Spleen (tissue), 11 donors: ENCODE measurements at regions not wholly inside any gene's neighbourhood (a gene's known extent, or its start where the extent isn't known, plus 50 kb on each side); places are given as distances from the start of the nearest gene placed in this dataset.

Source experiments
- DNase-seq: peaks from one replicate; pipeline ENCODE4 v3.0.0-alpha.2; 2020
- H3K27ac ChIP-seq, 8 donors: fragments of 200-600 bp; sonication (generic) in 7 of 8; 1 replicate in 4 of 8; 2 replicates in 4 of 8; pipeline versions ENCODE4 v1.5.0 to v1.8.0; 2016 to 2021; ENCODE audit warnings: inconsistent platforms in 4 of 8, mild to moderate bottlenecking in 4 of 8, moderate library complexity in 1 of 8
- H3K27me3 ChIP-seq, 7 donors: fragments of 200-600 bp; sonication (generic) in 6 of 7; replicated peaks in 1 of 7; 1 replicate in 4 of 7; 2 replicates in 3 of 7; pipeline versions ENCODE4 v1.5.0 to v1.8.0; 2016 to 2021; ENCODE audit warnings: inconsistent platforms in 3 of 7, mild to moderate bottlenecking in 1 of 7
- H3K36me3 ChIP-seq, 6 donors: fragments of 200-600 bp; sonication (generic) in 5 of 6; 1 replicate in 4 of 6; 2 replicates in 2 of 6; pipeline versions ENCODE4 v1.5.0 to v1.8.0; 2016 to 2021; ENCODE audit warnings: inconsistent platforms in 2 of 6
- H3K4me1 ChIP-seq, 6 donors: fragments of 200-600 bp; sonication (generic) in 5 of 6; 1 replicate in 3 of 6; 2 replicates in 3 of 6; pipeline versions ENCODE4 v1.5.0 to v1.8.0; 2016 to 2021; ENCODE audit warnings: inconsistent platforms in 3 of 6
- H3K4me3 ChIP-seq, 8 donors: fragments of 200-600 bp; sonication (generic) in 7 of 8; 1 replicate in 4 of 8; 2 replicates in 4 of 8; pipeline versions ENCODE4 v1.5.0 to v1.8.0; 2016 to 2021; ENCODE audit warnings: inconsistent platforms in 4 of 8, mild to moderate bottlenecking in 4 of 8, moderate library complexity in 2 of 8
- H3K9me3 ChIP-seq, 8 donors: fragments of 200-600 bp; sonication (generic) in 7 of 8; 1 replicate in 4 of 8; 2 replicates in 4 of 8; pipeline versions ENCODE4 v1.5.0 to v1.8.0; 2016 to 2021; ENCODE audit warnings: inconsistent platforms in 4 of 8
- CTCF ChIP-seq, 11 experiments: fragments of 200-600 bp in 7 of 11; fragments of 450-650 bp in 4 of 11; sonication (generic) in 4 of 11; IDR thresholded peaks in 8 of 11; conservative IDR thresholded peaks in 3 of 11; 1 replicate in 7 of 11; 2 replicates in 4 of 11; pipeline versions ENCODE4 v1.4.0 to v1.8.0; 2016 to 2021; ENCODE audit warnings: antibody characterized with exemption in 11 of 11, inconsistent platforms in 4 of 11, mild to moderate bottlenecking in 1 of 11
- POLR2A ChIP-seq, 3 donors: fragments of 450-650 bp; IDR thresholded peaks; one replicate each; pipeline ENCODE4 v1.5.1; 2017; ENCODE audit warnings: antibody characterized with exemption in 3 of 3, mild to moderate bottlenecking in 1 of 3
- POLR2AphosphoS5 ChIP-seq, 3 donors: sonication (generic); formaldehyde crosslinking; IDR thresholded peaks; one replicate each; pipeline ENCODE4 v1.5.1; 2017; ENCODE audit warnings: antibody characterized with exemption in 3 of 3
- WGBS, 5 donors: extraction: QIAGEN DNeasy Blood & Tissue Kit in 3 of 5; methylation state at CpG; one replicate each; pipeline versions ENCODE4 v1.1.5 to v1.1.7; 2013 to 2018; 5-methylcytosine and 5-hydroxymethylcytosine counted together
- intact Hi-C: fragments of 100-400 bp; cut with DNase I; formaldehyde crosslinking; loops from one replicate; pipeline ENCODE4 v1.15.0; 2023; ENCODE audit warnings: low total_unique reads
- donor health status: healthy with polysubstance abuse.
- donor health status: DM: no; HTN: no; CAD: no; lungs with moderate emphysema.
- donor health status: DM: no; HTN: no; CAD: no.
- donor health status: Bipolar disorder and iron deficiency.
- donor health status: healthy.
- donor health status: DM: no; HTN: no; CAD: no.
- donor health status: DM: yes; HTN: yes; CAD: no.

DNA sequence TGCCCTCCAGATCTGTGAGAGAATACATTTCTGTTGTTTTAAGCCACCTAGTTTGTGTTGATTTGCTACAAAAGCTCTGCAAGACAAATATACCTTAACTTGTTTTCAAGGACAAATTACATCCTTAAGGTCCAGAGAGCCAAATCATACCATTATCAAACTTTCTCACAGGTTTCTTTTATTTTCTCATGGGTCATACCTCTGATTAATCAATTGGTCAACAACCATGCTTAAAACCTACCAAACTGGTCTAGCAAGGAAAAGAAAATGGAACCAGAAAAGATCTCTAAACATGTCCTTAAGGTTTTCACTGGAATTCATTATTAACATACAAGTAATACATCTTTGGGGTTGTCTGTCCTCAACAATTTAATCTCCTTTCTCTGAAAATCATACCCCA is 535.0 kb downstream of the CD83 start:
- H3K4me3 ChIP-seq = no peak overlapping the region
- H3K9me3 ChIP-seq = no peaks in the 10 kb centered on the region
- TF ChIP-seq CTCF (IDR thresholded peaks at IDR 0.05 in 8 of 11, conservative IDR thresholded peaks at IDR 0.05 in 3 of 11) = no peak
- TF ChIP-seq POLR2AphosphoS5 (IDR thresholded peaks at IDR 0.05) = no peak
- no peak for TF ChIP-seq POLR2A (IDR thresholded peaks at IDR 0.05)
- peaks cover 14 to 30% (median 22%) of the 10 kb centered on the region in 6 donors for H3K4me1 ChIP-seq
- H3K36me3 ChIP-seq = no peaks in the 10 kb centered on the region
- intact Hi-C loops = no loop called here
- no peak for DNase-seq
- no peaks in the 10 kb centered on the region for H3K27me3 ChIP-seq
- H3K27ac ChIP-seq = no peak overlapping the region

DNA sequence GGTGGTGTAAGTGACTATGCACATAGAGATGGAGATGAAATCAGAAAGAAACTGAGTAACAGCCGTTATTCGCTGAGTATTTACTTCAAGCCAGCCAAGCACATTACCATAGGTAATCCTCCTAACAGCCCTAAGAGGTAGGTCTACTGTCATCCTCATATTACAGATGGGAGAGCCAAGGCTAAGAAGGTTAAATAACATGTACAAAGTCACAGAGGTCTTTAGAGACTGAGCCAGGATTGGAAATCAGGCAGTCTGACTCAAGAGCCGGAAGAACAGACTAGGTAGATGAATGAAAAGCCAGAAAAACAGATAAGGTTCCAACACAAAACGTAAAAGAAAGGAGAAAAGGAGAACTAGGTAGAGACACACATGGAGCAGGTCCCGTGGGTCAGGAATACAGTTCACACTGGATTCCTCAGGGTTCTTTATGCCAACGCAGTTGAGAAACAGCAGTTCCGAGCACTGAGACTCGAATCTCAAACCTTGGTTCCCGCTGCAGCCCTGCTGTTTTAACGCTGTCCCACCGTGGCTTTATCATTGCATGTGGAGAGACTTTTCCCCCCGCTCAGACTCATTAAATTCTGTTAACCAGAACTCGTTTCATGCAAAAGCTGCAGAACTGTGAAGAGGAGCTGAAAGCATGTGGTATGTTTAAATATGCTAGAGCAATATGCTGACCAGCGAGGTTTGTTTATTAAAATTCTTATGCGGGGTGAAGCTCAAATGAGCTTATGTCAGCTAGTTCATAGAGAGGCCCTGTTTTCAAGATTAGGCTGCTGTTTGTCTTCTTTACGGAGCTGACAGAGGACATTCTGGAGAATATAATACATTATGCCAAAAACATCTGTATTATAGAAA is 537.9 kb downstream of the CD83 start:
- no peak for TF ChIP-seq POLR2A (IDR thresholded peaks at IDR 0.05)
- no peak for TF ChIP-seq CTCF (IDR thresholded peaks at IDR 0.05 in 8 of 11, conservative IDR thresholded peaks at IDR 0.05 in 3 of 11)
- no peak for TF ChIP-seq POLR2AphosphoS5 (IDR thresholded peaks at IDR 0.05)
- Histone ChIP-seq H3K9me3 (no peaks in the 10 kb centered on the region), H3K36me3 (no peaks in the 10 kb centered on the region), H3K4me1 (peaks cover 20 to 59% (median 41%) of the 10 kb centered on the region in 6 donors), H3K4me3 (no peak overlapping the region), H3K27me3 (no peaks in the 10 kb centered on the region), H3K27ac (peak overlapping the region; percentile 55 to 84 (median 68))
- intact Hi-C loops = no loop called here
- 68 to 74% (median 72%) methylated on average over 16 of the region's 16 CpGs for WGBS, 5 donors
- DNase-seq = no peak

DNA sequence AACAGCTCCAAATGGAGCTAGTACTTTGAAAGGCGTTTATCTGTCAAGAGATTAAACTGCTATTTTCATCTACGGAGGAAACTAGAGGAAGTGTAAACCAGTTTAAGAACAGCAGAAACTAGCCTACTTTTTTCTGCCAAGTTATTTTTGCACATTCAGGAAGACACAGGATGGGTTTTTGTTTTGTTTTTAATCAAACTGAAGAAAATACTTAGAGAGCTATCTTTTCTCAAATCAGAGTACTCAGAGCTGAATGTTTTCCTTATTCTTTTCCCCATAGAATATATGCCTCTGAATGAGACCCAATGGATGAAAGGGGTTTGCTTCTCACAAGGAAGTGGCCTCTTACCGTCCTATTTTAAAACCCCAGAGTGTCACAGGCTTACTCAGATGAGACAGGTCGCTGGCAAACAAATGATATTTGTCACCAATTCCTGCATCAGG is 538.5 kb downstream of the CD83 start:
- WGBS, 5 donors = 3 to 13% (median 10%) methylated on average over 4 of the region's 4 CpGs
- Histone ChIP-seq H3K27ac (peak overlapping the region; percentile 55 to 84 (median 68)), H3K4me1 (peaks cover 25 to 66% (median 47%) of the 10 kb centered on the region in 6 donors), H3K36me3 (no peaks in the 10 kb centered on the region), H3K4me3 (no peak overlapping the region), H3K9me3 (no peaks in the 10 kb centered on the region), H3K27me3 (no peaks in the 10 kb centered on the region)
- no peak for DNase-seq
- intact Hi-C loops = no loop called here
- TF ChIP-seq POLR2AphosphoS5 (IDR thresholded peaks at IDR 0.05) (no peak), POLR2A (IDR thresholded peaks at IDR 0.05) (no peak), CTCF (IDR thresholded peaks at IDR 0.05 in 8 of 11, conservative IDR thresholded peaks at IDR 0.05 in 3 of 11) (no peak)

- H3K36me3 ChIP-seq = no peaks in the 10 kb centered on the region
- intact Hi-C loops = no loop called here
- H3K4me1 ChIP-seq = peaks cover 29 to 71% (median 52%) of the 10 kb centered on the region in 6 donors
- no peak for DNase-seq
- TF ChIP-seq POLR2AphosphoS5 (IDR thresholded peaks at IDR 0.05) (no peak), POLR2A (IDR thresholded peaks at IDR 0.05) (no peak), CTCF (IDR thresholded peaks at IDR 0.05 in 8 of 11, conservative IDR thresholded peaks at IDR 0.05 in 3 of 11) (no peak)
- no peaks in the 10 kb centered on the region for H3K27me3 ChIP-seq
- 20 to 38% (median 22%) methylated on average over 4 of the region's 4 CpGs for WGBS, 5 donors
- peak overlapping the region; percentile 55 to 84 (median 68) for H3K27ac ChIP-seq
- no peak overlapping the region for H3K4me3 ChIP-seq
- H3K9me3 ChIP-seq = no peaks in the 10 kb centered on the region
These were observed 539.1 kb downstream of the CD83 start for GRCh38 chr6:14656649-14657048.
